ENCODE measurements at regions not wholly inside any gene's neighbourhood (a gene's known extent, or its start where the extent isn't known, plus 50 kb on each side); places are given as distances from the start of the nearest gene placed in this dataset.

- H3K9me3 ChIP-seq: no peaks in the 10 kb centered on the region
- TF ChIP-seq CTCF (IDR thresholded peaks at IDR 0.05): no peak
- no peak for DNase-seq (ENCODE audit: low spot score in 2 of 2)
- no peaks in the 10 kb centered on the region for H3K36me3 ChIP-seq
- H3K4me1 ChIP-seq: peaks cover 13 to 17% of the 10 kb centered on the region in 2 donors
- H3K27me3 ChIP-seq: no peaks in the 10 kb centered on the region
- H3K27ac ChIP-seq: no peak overlapping the region
- intact Hi-C loops (cut with DNase I): no loop called here
- H3K4me3 ChIP-seq: no peak overlapping the region
Measured at GRCh38 chr10:69718951-69719350, 82.8 kb upstream of the COL13A1 start.

GRCh38 chr10:69721690-69722310 lies 79.9 kb upstream of the COL13A1 start:
- H3K36me3 ChIP-seq: no peaks in the 10 kb centered on the region
- no peak for TF ChIP-seq CTCF (IDR thresholded peaks at IDR 0.05)
- intact Hi-C loops (cut with DNase I): loop anchor here (5.0 kb wide), 1 partner anchor 314 kb away; no protein-coding TSS in a partner anchor
- DNase-seq (ENCODE audit: low spot score in 2 of 2): no peak
- no peaks in the 10 kb centered on the region for H3K27me3 ChIP-seq
- H3K9me3 ChIP-seq: no peaks in the 10 kb centered on the region
- no peak overlapping the region for H3K4me3 ChIP-seq
- H3K4me1 ChIP-seq: peaks cover 4 to 9% of the 10 kb centered on the region in 2 donors
- peak overlapping the region; percentile 64 to 65 for H3K27ac ChIP-seq

- Histone ChIP-seq H3K27me3 (no peaks in the 10 kb centered on the region), H3K4me1 (peaks cover 6 to 11% of the 10 kb centered on the region in 2 donors), H3K4me3 (no peak overlapping the region), H3K9me3 (no peaks in the 10 kb centered on the region), H3K27ac (no peak overlapping the region), H3K36me3 (no peaks in the 10 kb centered on the region)
- no peak for TF ChIP-seq CTCF (IDR thresholded peaks at IDR 0.05)
- intact Hi-C loops (cut with DNase I): loop anchor here (5.0 kb wide), 1 partner anchor 316 kb away; no protein-coding TSS in a partner anchor
- no peak for DNase-seq (ENCODE audit: low spot score in 2 of 2)
Measured at GRCh38 chr10:69723653-69724052, 78.1 kb upstream of the COL13A1 start.

- TF ChIP-seq CTCF (IDR thresholded peaks at IDR 0.05): no peak
- Histone ChIP-seq H3K4me3 (no peak overlapping the region), H3K4me1 (peaks cover 28 to 32% of the 10 kb centered on the region in 2 donors), H3K27ac (peak overlapping the region in 1 of 2 donors; percentile 92), H3K36me3 (no peaks in the 10 kb centered on the region), H3K27me3 (no peaks in the 10 kb centered on the region), H3K9me3 (no peaks in the 10 kb centered on the region)
- intact Hi-C loops (cut with DNase I): no loop called here
- peak in 1 of 2 donors; percentile 37 for DNase-seq (ENCODE audit: low spot score in 2 of 2)
Measured at GRCh38 chr10:69726850-69727249, 74.9 kb upstream of the COL13A1 start.

- Histone ChIP-seq H3K4me1 (peaks cover 34 to 39% of the 10 kb centered on the region in 2 donors), H3K36me3 (no peaks in the 10 kb centered on the region), H3K9me3 (no peaks in the 10 kb centered on the region), H3K27me3 (no peaks in the 10 kb centered on the region), H3K27ac (peak overlapping the region; percentile 92 to 93), H3K4me3 (no peak overlapping the region)
- no peak for TF ChIP-seq CTCF (IDR thresholded peaks at IDR 0.05)
- no peak for DNase-seq (ENCODE audit: low spot score in 2 of 2)
- intact Hi-C loops (cut with DNase I): no loop called here
Measured at GRCh38 chr10:69728335-69728870, 73.3 kb upstream of the COL13A1 start.
